ENCODE measurements at regions not wholly inside any gene's neighbourhood (a gene's known extent, or its start where the extent isn't known, plus 50 kb on each side); places are given as distances from the start of the nearest gene placed in this dataset.
"Not testable (repeated sequence)": the region's sequence is repeated elsewhere in the genome, so short reads cannot be mapped to it uniquely, and the experiment has no call there.

- no peak overlapping the region for H3K27ac ChIP-seq
- DNase-seq (no peak), ATAC-seq (no peak)
- TF ChIP-seq, protein P1, sequence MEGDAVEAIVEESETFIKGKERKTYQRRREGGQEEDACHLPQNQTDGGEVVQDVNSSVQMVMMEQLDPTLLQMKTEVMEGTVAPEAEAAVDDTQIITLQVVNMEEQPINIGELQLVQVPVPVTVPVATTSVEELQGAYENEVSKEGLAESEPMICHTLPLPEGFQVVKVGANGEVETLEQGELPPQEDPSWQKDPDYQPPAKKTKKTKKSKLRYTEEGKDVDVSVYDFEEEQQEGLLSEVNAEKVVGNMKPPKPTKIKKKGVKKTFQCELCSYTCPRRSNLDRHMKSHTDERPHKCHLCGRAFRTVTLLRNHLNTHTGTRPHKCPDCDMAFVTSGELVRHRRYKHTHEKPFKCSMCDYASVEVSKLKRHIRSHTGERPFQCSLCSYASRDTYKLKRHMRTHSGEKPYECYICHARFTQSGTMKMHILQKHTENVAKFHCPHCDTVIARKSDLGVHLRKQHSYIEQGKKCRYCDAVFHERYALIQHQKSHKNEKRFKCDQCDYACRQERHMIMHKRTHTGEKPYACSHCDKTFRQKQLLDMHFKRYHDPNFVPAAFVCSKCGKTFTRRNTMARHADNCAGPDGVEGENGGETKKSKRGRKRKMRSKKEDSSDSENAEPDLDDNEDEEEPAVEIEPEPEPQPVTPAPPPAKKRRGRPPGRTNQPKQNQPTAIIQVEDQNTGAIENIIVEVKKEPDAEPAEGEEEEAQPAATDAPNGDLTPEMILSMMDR (IDR thresholded peaks at IDR 0.05) = no peak
- TF ChIP-seq POLR2A (IDR thresholded peaks at IDR 0.05) = no peak
- intact Hi-C loops (cut with DNase I) = no loop called here
- H3K4me1 ChIP-seq = no peaks in the 10 kb centered on the region
- H3K9me3 ChIP-seq = peaks cover 0 to 3% (median 0%) of the 10 kb centered on the region in 12 donors
- no peak overlapping the region for H3K4me3 ChIP-seq
- no peaks in the 10 kb centered on the region for H3K36me3 ChIP-seq
- no peaks in the 10 kb centered on the region for H3K27me3 ChIP-seq
Observed at GRCh38 chr4:114251020-114251419, 271.6 kb upstream of the ARSJ start.

GRCh38 chr4:114252499-114252898 is 273.1 kb upstream of the ARSJ start:
- peaks cover 0 to 3% (median 0%) of the 10 kb centered on the region in 12 donors for H3K9me3 ChIP-seq
- DNase-seq (no peak), ATAC-seq (no peak)
- H3K36me3 ChIP-seq = no peaks in the 10 kb centered on the region
- H3K4me3 ChIP-seq = no peak overlapping the region
- intact Hi-C loops (cut with DNase I) = no loop called here
- no peak for TF ChIP-seq POLR2A (IDR thresholded peaks at IDR 0.05)
- TF ChIP-seq, protein P1 (IDR thresholded peaks at IDR 0.05) = no peak
- 88 to 98% (median 91%) methylated on average over 2 of the region's 2 CpGs for WGBS, 4 donors
- no peak overlapping the region for H3K27ac ChIP-seq
- H3K4me1 ChIP-seq = no peaks in the 10 kb centered on the region
- H3K27me3 ChIP-seq = no peaks in the 10 kb centered on the region

GRCh38 chr4:114257501-114257900 is 278.1 kb upstream of the ARSJ start:
- 0 to 90% (median 40%) methylated on average over 1 of the region's 1 CpG; no CpG with 5 or more reads in 1 of the 4 donors for WGBS, 4 donors
- intact Hi-C loops (cut with DNase I) = no loop called here
- H3K9me3 ChIP-seq = peaks cover 0 to 3% (median 0%) of the 10 kb centered on the region in 12 donors
- H3K4me1 ChIP-seq = no peaks in the 10 kb centered on the region
- H3K4me3 ChIP-seq = no peak overlapping the region
- no peak overlapping the region for H3K27ac ChIP-seq
- DNase-seq = no peak
- H3K36me3 ChIP-seq = no peaks in the 10 kb centered on the region
- no peak for ATAC-seq
- TF ChIP-seq, protein P1 (IDR thresholded peaks at IDR 0.05) = no peak
- no peak for TF ChIP-seq POLR2A (IDR thresholded peaks at IDR 0.05)
- no peaks in the 10 kb centered on the region for H3K27me3 ChIP-seq

DNA sequence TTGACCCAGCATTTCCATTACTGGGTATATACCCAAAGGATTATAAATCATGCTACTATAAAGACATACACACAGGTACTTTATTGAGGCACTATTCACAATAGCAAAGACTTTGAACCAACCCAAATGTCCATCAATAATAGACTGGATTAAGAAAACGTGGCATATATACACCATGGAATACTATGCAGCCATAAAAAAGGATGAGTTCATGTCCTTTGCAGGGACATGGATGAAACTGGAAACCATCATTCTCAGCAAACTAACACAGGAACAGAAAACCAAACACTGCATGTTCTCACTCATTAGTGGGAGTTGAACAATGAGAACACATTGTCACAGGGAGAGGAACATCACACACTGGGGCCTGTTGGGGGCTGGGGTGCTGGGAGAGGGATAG is 283.0 kb upstream of the ARSJ start:
- intact Hi-C loops (cut with DNase I); ATAC-seq; H3K36me3 ChIP-seq; H3K4me1 ChIP-seq; H3K4me3 ChIP-seq; H3K9me3 ChIP-seq; DNase-seq; H3K27me3 ChIP-seq; H3K27ac ChIP-seq: not testable (repeated sequence)
- 52 to 78% (median 64%) methylated on average over 1 of the region's 1 CpG; no CpG with 5 or more reads in 1 of the 4 donors for WGBS, 4 donors

DNA sequence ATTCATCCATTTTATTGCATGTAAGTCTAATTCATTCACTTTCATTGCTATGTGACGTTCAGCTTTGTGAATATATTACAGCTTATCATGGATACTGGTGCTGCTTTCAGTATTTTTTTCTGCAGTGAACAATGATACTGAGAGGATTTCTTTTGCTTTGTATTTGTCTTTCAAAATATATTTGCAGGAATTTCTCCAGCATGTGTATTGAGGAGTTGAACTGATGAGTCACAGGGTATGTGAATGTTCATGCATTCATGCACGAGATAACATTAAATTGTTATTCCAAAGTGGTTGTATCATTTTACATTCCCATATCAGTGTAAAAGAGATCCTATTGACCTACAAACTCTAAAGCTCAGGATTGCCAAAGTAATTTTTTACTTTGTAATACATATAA is 283.8 kb upstream of the ARSJ start:
- TF ChIP-seq, protein P1 (IDR thresholded peaks at IDR 0.05) = no peak
- TF ChIP-seq POLR2A (IDR thresholded peaks at IDR 0.05) = no peak
- Histone ChIP-seq H3K27me3 (no peaks in the 10 kb centered on the region), H3K4me3 (no peak overlapping the region), H3K36me3 (no peaks in the 10 kb centered on the region), H3K9me3 (no peaks in the 10 kb centered on the region), H3K4me1 (no peaks in the 10 kb centered on the region), H3K27ac (no peak overlapping the region)
- no peak for DNase-seq
- ATAC-seq = no peak
- intact Hi-C loops (cut with DNase I) = loop anchor here in 1 of 10 donors (1.0 kb wide), 1 partner anchor 10 kb away; no protein-coding TSS in a partner anchor
- 38 to 47% (median 45%) methylated on average over 2 of the region's 2 CpGs for WGBS, 4 donors
